Spleen (tissue), 7 donors: ENCODE measurements at regions not wholly inside any gene's neighbourhood (a gene's known extent, or its start where the extent isn't known, plus 50 kb on each side); places are given as distances from the start of the nearest gene placed in this dataset.

Source experiments
- CTCF ChIP-seq, 11 experiments: fragments of 200-600 bp in 7 of 11; fragments of 450-650 bp in 4 of 11; sonication (generic) in 4 of 11; IDR thresholded peaks in 8 of 11; conservative IDR thresholded peaks in 3 of 11; 1 replicate in 7 of 11; 2 replicates in 4 of 11; pipeline versions ENCODE4 v1.4.0 to v1.8.0; 2016 to 2021; ENCODE audit warnings: antibody characterized with exemption in 11 of 11, inconsistent platforms in 4 of 11, mild to moderate bottlenecking in 1 of 11
- POLR2A ChIP-seq, 3 donors: fragments of 450-650 bp; IDR thresholded peaks; one replicate each; pipeline ENCODE4 v1.5.1; 2017; ENCODE audit warnings: antibody characterized with exemption in 3 of 3, mild to moderate bottlenecking in 1 of 3
- POLR2AphosphoS5 ChIP-seq, 3 donors: sonication (generic); formaldehyde crosslinking; IDR thresholded peaks; one replicate each; pipeline ENCODE4 v1.5.1; 2017; ENCODE audit warnings: antibody characterized with exemption in 3 of 3
- donor health status: DM: no; HTN: no; CAD: no; lungs with moderate emphysema.
- donor health status: DM: no; HTN: no; CAD: no.
- donor health status: DM: no; HTN: no; CAD: no.

- TF ChIP-seq POLR2A (IDR thresholded peaks at IDR 0.05) (no peak), CTCF (IDR thresholded peaks at IDR 0.05 in 8 of 11, conservative IDR thresholded peaks at IDR 0.05 in 3 of 11) (no peak), POLR2AphosphoS5 (IDR thresholded peaks at IDR 0.05) (no peak)
Measured at GRCh38 chr15:69628256-69629093, 175.9 kb downstream of the RPLP1 start.
